Spleen (tissue), 11 donors: ENCODE measurements at regions not wholly inside any gene's neighbourhood (a gene's known extent, or its start where the extent isn't known, plus 50 kb on each side); places are given as distances from the start of the nearest gene placed in this dataset.

Source experiments
- DNase-seq: peaks from one replicate; pipeline ENCODE4 v3.0.0-alpha.2; 2020
- H3K27ac ChIP-seq, 8 donors: fragments of 200-600 bp; sonication (generic) in 7 of 8; 1 replicate in 4 of 8; 2 replicates in 4 of 8; pipeline versions ENCODE4 v1.5.0 to v1.8.0; 2016 to 2021; ENCODE audit warnings: inconsistent platforms in 4 of 8, mild to moderate bottlenecking in 4 of 8, moderate library complexity in 1 of 8
- H3K27me3 ChIP-seq, 7 donors: fragments of 200-600 bp; sonication (generic) in 6 of 7; replicated peaks in 1 of 7; 1 replicate in 4 of 7; 2 replicates in 3 of 7; pipeline versions ENCODE4 v1.5.0 to v1.8.0; 2016 to 2021; ENCODE audit warnings: inconsistent platforms in 3 of 7, mild to moderate bottlenecking in 1 of 7
- H3K36me3 ChIP-seq, 6 donors: fragments of 200-600 bp; sonication (generic) in 5 of 6; 1 replicate in 4 of 6; 2 replicates in 2 of 6; pipeline versions ENCODE4 v1.5.0 to v1.8.0; 2016 to 2021; ENCODE audit warnings: inconsistent platforms in 2 of 6
- H3K4me1 ChIP-seq, 6 donors: fragments of 200-600 bp; sonication (generic) in 5 of 6; 1 replicate in 3 of 6; 2 replicates in 3 of 6; pipeline versions ENCODE4 v1.5.0 to v1.8.0; 2016 to 2021; ENCODE audit warnings: inconsistent platforms in 3 of 6
- H3K4me3 ChIP-seq, 8 donors: fragments of 200-600 bp; sonication (generic) in 7 of 8; 1 replicate in 4 of 8; 2 replicates in 4 of 8; pipeline versions ENCODE4 v1.5.0 to v1.8.0; 2016 to 2021; ENCODE audit warnings: inconsistent platforms in 4 of 8, mild to moderate bottlenecking in 4 of 8, moderate library complexity in 2 of 8
- H3K9me3 ChIP-seq, 8 donors: fragments of 200-600 bp; sonication (generic) in 7 of 8; 1 replicate in 4 of 8; 2 replicates in 4 of 8; pipeline versions ENCODE4 v1.5.0 to v1.8.0; 2016 to 2021; ENCODE audit warnings: inconsistent platforms in 4 of 8
- CTCF ChIP-seq, 11 experiments: fragments of 200-600 bp in 7 of 11; fragments of 450-650 bp in 4 of 11; sonication (generic) in 4 of 11; IDR thresholded peaks in 8 of 11; conservative IDR thresholded peaks in 3 of 11; 1 replicate in 7 of 11; 2 replicates in 4 of 11; pipeline versions ENCODE4 v1.4.0 to v1.8.0; 2016 to 2021; ENCODE audit warnings: antibody characterized with exemption in 11 of 11, inconsistent platforms in 4 of 11, mild to moderate bottlenecking in 1 of 11
- POLR2A ChIP-seq, 3 donors: fragments of 450-650 bp; IDR thresholded peaks; one replicate each; pipeline ENCODE4 v1.5.1; 2017; ENCODE audit warnings: antibody characterized with exemption in 3 of 3, mild to moderate bottlenecking in 1 of 3
- POLR2AphosphoS5 ChIP-seq, 3 donors: sonication (generic); formaldehyde crosslinking; IDR thresholded peaks; one replicate each; pipeline ENCODE4 v1.5.1; 2017; ENCODE audit warnings: antibody characterized with exemption in 3 of 3
- WGBS, 5 donors: extraction: QIAGEN DNeasy Blood & Tissue Kit in 3 of 5; methylation state at CpG; one replicate each; pipeline versions ENCODE4 v1.1.5 to v1.1.7; 2013 to 2018; 5-methylcytosine and 5-hydroxymethylcytosine counted together
- intact Hi-C: fragments of 100-400 bp; cut with DNase I; formaldehyde crosslinking; loops from one replicate; pipeline ENCODE4 v1.15.0; 2023; ENCODE audit warnings: low total_unique reads
- donor health status: healthy with polysubstance abuse.
- donor health status: DM: no; HTN: no; CAD: no; lungs with moderate emphysema.
- donor health status: DM: no; HTN: no; CAD: no.
- donor health status: Bipolar disorder and iron deficiency.
- donor health status: healthy.
- donor health status: DM: no; HTN: no; CAD: no.
- donor health status: DM: yes; HTN: yes; CAD: no.

- intact Hi-C loops = loop anchor here (10.0 kb wide), 1 partner anchor 91 kb away; the partner anchor contains the start of gene JDP2
- Histone ChIP-seq H3K4me1 (peaks cover 15 to 63% (median 32%) of the 10 kb centered on the region in 6 donors), H3K36me3 (no peaks in the 10 kb centered on the region), H3K9me3 (peaks cover 0 to 8% (median 0%) of the 10 kb centered on the region in 8 donors), H3K27me3 (no peaks in the 10 kb centered on the region), H3K4me3 (peak overlapping the region in 7 of 8 donors; percentile 4 to 65 (median 28)), H3K27ac (peak overlapping the region; percentile 80 to 97 (median 92))
- 4 to 37% (median 19%) methylated on average over 28 to 36 of the region's 36 CpGs for WGBS, 5 donors
- peak in 1 of 3 donors; percentile 40 for TF ChIP-seq POLR2A (IDR thresholded peaks at IDR 0.05)
- no peak for TF ChIP-seq CTCF (IDR thresholded peaks at IDR 0.05 in 8 of 11, conservative IDR thresholded peaks at IDR 0.05 in 3 of 11)
- TF ChIP-seq POLR2AphosphoS5 (IDR thresholded peaks at IDR 0.05) = peak; percentile 46 to 86 (median 79)
- DNase-seq = peak; percentile 90
These were observed 55.2 kb downstream of the FOS start for GRCh38 chr14:75333606-75334548.

GRCh38 chr14:75334549-75335051 lies 56.0 kb downstream of the FOS start:
- WGBS, 5 donors = 18 to 40% (median 28%) methylated on average over 10 of the region's 10 CpGs
- no peaks in the 10 kb centered on the region for H3K27me3 ChIP-seq
- intact Hi-C loops = loop anchor here (10.0 kb wide), 1 partner anchor 90 kb away; the partner anchor contains the start of gene JDP2
- H3K9me3 ChIP-seq = peaks cover 0 to 8% (median 0%) of the 10 kb centered on the region in 8 donors
- H3K36me3 ChIP-seq = no peaks in the 10 kb centered on the region
- no peak for DNase-seq
- no peak for TF ChIP-seq CTCF (IDR thresholded peaks at IDR 0.05 in 8 of 11, conservative IDR thresholded peaks at IDR 0.05 in 3 of 11)
- no peak for TF ChIP-seq POLR2A (IDR thresholded peaks at IDR 0.05)
- no peak for TF ChIP-seq POLR2AphosphoS5 (IDR thresholded peaks at IDR 0.05)
- H3K4me1 ChIP-seq = peaks cover 15 to 66% (median 35%) of the 10 kb centered on the region in 6 donors
- peak overlapping the region; percentile 80 to 97 (median 92) for H3K27ac ChIP-seq
- H3K4me3 ChIP-seq = peak overlapping the region in 6 of 8 donors; percentile 4 to 65 (median 30)

- peak overlapping the region in 7 of 8 donors; percentile 80 to 97 (median 94) for H3K27ac ChIP-seq
- no peaks in the 10 kb centered on the region for H3K36me3 ChIP-seq
- intact Hi-C loops = loop anchor here (10.0 kb wide), 1 partner anchor 89 kb away; the partner anchor contains the start of gene JDP2
- H3K9me3 ChIP-seq = peaks cover 0 to 8% (median 0%) of the 10 kb centered on the region in 8 donors
- H3K4me1 ChIP-seq = peaks cover 21 to 76% (median 39%) of the 10 kb centered on the region in 6 donors
- no peak for DNase-seq
- H3K4me3 ChIP-seq = no peak overlapping the region
- TF ChIP-seq POLR2AphosphoS5 (IDR thresholded peaks at IDR 0.05) = no peak
- TF ChIP-seq CTCF (IDR thresholded peaks at IDR 0.05 in 8 of 11, conservative IDR thresholded peaks at IDR 0.05 in 3 of 11) = no peak
- no peak for TF ChIP-seq POLR2A (IDR thresholded peaks at IDR 0.05)
- H3K27me3 ChIP-seq = no peaks in the 10 kb centered on the region
- 49 to 66% (median 59%) methylated on average over 6 of the region's 6 CpGs for WGBS, 5 donors
These were observed 56.9 kb downstream of the FOS start for GRCh38 chr14:75335571-75335970.
